NCI-H187 (cell line): ENCODE measurements at regions not wholly inside any gene's neighbourhood (a gene's known extent, or its start where the extent isn't known, plus 50 kb on each side); places are given as distances from the start of the nearest gene placed in this dataset.

ENCODE experiments used
- DNase-seq, 2 experiments: peaks; one replicate each; lab custom pipeline; 2025; lab: John Stamatoyannopoulos, UW

DNA sequence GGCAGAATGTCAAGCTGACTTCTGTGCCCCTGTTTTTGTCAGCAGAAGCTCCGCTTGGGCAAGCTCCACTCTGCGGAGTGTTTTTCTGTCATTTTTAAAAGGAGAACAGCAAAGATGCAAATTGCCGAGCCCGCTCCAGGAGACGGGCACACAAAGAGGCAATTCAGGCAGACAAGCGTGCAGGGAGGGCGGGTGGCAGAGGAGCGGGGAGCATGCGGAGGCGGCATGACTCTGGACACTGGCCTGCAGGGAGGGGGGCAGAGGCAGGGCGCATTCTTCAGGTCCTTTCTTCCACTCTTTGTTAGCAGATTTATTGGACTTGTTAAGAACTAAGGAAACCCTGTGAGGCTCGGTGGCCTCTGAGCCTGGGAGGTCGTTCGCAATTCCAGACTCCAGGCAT is 187.3 kb upstream of the RMST start:
- DNase-seq, result no peak

DNA sequence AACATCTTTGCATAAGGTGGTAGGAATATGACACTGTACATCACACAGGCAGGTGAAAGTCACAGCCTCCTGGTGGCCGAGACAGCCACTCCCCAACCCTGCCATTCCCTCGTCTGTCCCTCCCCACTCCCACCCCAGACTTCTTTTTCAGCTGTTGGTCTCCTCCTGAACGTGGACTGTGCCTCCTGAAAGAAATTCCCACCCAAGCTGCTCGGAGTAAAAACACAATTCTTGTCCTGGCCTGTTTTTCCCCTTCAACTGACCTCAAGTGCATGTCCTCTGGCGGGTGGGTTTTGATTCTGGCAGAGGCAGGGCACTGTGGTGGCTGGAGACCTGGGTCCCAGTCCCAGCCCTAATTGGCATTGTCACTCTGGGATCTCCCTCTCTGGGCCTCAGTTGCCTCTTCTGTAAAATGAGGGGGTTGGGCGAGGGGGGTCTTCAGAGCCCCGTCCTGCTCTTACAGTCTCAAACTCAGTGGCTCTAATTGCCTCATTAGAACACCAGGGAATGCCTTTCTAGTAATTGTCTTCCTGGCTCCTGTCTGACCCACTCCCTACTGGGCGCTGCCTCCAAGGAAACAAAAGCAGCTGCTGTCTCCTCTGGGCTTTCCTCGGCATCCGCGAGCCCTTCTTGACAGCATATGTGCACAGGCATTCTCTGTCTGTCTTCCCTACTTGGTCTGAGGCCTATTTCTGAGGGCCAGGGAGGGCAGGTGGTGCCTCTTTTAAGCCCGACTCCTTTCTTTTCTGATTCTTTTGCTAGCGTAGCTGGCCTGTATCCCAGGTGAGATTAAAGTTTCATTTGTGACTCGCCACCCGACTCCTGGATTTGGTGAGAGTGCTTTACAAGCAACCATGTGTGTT is 186.6 kb upstream of the RMST start:
- DNase-seq, result no peak

DNA sequence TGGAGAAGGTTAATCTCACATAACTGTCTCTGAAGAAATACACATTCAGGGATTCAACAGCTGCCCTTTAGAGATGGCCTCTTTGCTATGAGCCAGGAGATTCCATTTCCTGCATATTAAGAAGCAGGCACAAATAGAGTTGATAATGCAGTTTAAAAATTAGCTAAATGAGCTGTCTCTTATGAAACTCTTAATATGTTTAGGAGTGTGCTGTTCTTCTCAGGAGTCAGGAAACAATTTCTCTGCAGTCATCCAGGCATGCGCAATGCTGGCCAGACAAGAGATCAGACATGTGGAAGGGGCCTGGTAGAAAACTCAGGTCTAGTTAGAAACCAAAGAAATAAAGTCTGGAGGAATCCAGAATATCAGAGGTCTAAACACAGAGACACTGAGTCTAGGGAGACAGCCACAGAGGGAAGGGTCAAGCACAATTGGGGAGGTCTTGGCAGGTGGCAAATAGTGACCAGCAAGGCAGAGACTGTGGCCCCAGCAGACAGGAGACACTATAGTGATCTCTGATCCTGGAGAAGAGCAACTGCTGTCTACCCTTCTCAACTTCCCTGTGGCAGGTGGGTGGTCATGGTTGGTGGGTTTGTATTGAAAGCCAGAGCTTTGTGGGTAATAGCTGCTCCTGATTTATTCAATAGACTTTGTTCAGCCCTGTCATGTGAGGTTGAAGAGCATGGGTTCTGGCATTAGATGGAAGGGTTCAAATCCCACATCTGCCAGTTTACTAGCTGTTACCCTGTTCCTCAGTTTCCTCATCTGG is 185.8 kb upstream of the RMST start:
- DNase-seq, result no peak

DNA sequence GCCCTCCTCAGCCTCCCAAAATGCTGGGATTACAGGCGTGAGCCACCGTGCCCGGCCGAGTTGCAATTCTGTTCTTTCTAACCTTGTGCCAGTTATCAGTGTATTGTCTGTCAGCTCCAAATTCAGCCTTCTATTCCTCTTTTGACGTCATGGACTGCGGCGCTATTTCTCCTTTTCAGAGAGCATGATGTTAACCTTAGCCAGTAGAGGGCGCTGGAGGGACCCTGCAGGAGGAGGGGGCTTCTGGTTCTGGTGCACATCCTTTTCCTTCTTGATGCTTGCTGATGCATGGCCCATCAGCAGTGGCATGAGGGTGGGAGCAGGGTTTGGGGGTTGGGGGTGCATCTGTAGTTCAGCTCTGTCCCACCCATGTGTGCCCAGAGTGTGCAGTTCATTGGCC is 179.3 kb upstream of the RMST start:
- no peak for DNase-seq

DNA sequence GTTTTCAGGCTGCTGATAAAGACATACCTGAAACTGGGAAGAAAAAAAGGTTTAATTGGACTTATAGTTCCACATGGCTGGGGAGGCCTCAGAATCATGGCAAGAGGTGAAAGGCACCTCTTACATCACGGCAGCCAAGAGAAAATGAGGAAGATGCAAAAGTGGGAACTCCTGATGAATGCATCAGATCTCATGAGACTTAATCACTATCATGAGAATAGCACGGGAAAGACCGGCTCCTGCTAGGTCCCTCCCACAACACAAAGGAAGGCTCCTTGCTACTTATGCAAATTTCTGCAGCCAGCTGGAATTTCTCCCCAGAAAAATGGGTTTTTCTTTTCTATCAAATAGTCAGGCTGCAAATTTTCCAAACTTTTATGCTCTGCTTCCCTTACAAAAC is 174.1 kb upstream of the RMST start:
- no peak for DNase-seq

DNA sequence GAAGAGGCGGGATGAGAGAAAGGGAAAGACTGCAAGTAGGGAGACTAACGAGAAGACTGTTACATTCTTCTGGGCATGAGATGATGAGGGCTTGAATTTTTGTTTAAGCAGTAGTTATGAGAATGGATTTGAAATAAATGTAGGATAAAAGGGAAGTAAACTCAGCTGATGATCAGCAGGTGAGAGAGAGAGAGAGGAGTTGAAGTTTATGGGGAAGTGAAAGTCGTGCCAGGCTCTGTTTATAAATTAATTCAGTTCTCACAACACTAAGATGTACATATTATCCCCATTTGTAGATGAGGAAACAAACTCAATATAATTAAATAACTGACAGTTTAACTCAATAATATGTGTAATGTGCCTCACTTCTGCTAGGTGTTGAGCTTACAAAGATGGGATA is 170.0 kb upstream of the RMST start:
- no peak for DNase-seq

DNA sequence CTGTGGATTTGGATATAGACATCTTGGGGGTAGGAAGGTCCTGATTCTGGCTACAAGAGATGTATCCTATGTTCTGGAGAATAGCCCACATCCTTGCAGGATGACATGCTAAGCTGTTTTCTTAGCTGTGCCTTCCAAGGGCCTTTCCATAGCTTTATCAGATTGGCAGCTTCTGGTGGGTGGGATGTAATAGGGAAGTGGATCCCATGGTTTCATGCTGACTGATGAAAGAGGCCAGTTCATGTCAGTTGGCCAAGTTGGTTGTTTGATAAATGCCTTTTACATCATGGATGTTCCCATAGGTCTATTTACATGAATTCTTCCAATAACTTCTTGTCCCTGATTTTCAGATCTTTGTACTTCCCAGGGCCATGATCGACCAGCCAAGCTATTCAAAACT is 169.1 kb upstream of the RMST start:
- DNase-seq, result no peak

DNA sequence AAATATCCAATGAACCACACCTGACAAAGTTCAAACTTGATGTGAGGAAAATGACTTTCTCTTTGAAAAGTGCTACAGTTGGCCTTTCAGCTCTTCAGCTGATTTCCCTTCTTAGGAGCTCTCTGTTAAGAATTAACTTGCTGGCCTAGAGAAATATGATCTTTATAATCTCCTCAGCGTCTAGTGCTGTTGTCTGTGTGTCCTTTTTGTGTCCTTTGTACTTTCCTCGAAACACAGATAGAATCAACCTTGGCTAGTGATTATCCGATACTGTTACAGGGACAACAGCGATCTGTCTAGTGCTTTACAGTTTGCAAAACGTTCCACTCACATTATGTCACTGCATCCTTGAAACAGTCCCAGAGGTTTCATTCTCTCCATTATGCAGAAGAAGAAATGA is 162.8 kb upstream of the RMST start:
- DNase-seq, result no peak

DNA sequence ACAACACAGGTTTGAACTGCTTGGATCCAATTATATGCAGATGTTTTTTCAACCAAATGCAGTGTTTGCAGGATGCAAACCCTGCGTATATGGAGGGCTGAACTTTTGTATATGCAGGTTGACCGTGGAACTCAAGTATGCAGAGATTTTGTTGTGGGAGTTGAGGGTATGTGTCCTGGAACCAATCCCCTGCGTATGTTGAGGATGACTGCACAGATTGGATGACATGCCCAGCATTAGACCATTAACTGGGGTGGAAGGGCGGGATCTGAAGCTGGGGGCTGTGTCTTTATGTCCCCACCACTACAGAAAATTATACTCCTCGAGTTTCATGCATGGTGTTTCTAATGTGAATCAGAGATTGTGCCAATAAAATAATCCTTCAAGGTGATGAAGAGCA is 162.2 kb upstream of the RMST start:
- DNase-seq, result no peak

DNA sequence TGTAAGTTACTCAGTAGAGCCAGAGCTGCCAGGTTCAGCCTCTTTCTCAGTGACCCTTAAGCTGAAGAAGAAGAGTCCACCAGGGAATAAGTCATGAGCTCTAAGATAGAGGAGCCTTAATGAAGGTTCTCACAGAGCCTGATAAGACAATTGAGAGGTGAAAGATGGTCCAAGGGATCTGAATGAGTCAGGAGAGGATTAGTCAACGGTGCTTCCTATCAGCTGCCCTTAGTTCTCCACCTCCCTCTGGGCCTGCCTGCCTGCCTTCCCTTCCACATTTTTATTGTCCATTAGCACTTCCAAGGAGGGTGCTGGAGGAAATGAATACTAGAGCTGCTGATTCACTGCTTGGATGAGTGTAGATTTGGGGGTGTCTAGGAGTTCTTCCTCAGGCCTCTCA is 161.7 kb upstream of the RMST start:
- DNase-seq, result no peak

DNA sequence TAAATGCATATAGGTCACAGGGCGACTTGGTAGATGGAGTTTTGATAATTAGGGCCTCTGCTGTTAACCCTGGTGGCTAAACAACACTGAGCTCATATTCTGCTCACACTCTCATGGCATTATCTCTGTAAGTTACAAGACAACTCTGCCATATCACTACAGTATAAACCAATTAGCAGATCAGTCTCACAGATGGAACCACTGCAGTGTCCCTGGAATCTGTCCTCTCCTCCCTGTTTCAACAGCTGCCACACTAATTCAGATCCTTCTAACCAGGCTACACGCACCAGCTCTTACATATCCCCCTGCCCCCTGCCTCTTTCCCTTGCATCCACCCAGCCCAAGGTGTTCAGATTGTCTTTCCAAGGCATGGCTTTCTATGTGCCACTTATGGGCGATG is 161.0 kb upstream of the RMST start:
- DNase-seq, result no peak

DNA sequence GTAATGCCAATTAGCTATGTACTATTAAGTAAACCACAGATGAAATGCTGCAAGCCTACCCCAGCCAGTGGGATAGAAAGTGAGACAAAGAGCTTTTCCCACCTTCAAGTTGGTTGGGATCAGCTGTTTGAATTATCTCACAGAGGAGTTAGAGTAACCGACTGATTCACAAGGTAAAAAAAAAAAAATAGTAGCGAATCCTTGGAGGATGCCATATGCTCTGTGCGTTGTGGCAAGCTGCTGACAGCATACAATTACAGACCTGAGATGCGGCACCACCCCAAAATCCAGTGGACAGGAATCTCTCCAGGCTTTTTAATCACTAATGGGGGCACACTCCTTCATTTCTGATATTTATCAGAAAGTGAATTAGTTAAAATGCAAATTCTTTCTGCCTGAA is 157.0 kb upstream of the RMST start:
- no peak for DNase-seq

DNA sequence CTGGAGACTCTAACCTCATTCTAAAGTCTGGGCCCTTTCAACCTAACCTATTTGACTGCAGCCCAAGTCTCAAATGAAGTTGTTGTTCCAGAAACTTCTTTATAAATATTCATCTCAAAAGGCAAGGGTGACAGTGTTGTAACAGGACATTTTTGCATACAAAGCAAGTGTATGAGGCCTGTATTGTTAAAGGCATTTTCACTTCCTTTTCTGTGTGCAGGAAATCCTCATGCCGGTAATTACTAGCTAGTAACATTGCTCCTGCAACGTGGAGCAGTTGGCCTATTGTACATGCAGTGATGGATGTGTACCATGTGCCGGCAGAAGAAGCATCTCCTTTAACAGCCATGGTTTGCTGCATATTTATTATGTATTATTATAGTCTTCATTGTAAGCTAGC is 156.5 kb upstream of the RMST start:
- no peak for DNase-seq

DNA sequence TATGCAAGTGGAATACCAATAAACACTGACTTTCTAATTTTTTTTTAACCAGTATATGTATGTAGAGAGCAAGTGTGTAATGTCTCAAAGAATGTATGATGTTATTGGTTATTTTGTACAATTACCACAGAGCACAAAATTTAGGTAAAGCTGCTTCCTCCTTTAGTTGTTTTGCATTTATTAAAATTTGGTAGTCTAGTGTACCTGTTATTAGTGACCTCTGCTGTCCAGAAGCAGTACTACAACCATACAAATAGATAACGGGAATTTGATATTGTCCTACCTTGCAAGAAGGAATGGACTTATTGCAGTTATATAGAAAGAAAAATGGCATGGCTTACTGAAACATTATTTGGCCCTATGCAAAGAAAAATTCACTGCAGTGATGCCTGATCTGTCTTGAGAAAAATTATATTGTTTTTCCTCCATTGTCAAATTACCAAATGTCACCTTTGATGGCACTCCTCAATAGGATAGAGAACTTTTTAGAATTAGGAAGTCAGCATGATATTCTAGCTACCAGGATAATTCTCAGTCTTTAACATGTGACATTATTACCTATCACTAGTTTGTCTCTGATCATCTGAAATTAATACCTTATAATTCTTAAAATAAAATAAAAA is 153.9 kb upstream of the RMST start:
- DNase-seq, result peak; percentile 27 to 55

DNA sequence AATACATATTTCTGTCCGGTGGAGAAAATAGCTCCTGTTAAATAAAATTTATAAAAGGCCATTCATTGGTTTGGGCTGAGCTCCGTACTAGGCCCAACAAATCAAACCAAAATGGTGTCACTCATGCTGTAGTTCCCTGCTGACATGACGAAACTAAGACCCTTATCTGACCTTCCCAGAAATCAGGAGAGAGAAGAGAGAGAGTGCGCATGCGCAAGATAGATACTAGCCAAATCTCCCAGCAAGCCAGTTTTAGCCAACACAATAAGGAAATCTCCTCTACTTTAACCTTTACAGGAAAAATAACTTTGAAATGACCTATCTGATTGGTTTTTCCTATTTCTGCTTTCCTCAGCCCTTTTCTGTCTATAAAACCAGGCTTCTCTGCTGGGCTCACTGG is 152.7 kb upstream of the RMST start:
- DNase-seq, result no peak

DNA sequence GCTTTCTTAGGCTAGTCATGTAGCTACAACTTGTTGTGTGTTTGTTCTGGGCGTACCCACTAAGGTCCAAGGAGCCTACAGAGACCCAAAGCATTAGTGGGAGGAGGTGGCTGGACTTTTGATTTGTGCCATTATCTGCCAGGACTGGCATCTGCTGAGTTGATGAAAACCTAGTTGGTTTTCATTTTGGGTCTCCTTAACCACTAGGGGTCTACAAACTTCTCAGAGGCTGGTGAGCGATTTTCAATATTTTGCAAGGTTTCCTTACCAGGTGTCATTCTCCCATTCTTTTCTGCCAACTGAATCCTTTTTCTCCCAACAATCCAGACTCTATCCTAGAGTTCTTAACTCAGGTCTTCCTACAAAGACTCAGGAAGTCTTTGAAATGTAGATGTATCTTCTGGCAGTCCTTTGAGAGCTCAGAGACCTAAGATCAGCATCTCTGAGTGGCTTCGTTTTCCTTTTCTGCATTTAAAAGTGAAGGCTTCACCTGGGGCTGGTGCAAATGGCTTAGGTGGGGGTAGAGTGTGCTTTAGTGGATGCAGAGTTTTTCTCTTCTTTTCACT is 150.0 kb upstream of the RMST start:
- no peak for DNase-seq

DNA sequence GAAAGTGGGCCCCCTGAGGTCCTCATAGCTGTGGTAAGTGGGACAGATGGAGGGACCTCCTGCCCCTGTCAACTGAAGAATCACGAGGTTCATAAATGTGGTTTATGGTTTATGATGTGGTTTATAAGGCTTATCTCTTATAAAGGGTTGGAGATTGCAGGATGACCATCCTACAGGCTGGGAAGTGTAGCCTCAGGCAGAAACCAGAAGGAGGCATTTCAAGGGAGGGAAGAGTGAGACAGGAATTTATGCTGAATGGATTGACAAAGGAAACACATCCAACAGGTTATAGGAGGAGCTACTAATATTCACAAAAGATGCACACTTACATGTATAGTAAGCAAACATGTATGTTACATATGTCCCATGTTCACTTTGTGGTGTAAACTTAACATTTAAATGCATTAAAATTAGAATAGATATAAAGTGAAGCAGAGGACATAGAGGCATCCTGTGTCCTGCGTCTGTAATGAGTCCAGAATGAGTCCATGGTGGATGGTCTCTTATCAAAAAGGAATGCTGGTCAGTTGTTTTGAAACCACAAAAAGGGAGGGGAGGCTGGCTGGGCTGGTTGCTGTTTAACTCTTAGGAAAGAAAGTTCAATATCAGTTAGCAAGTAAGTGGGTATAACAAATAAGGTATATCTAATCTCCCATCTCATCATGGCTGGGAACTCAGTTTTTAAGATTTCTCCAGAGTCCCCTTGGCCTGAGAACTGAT is 149.0 kb upstream of the RMST start:
- no peak for DNase-seq

DNA sequence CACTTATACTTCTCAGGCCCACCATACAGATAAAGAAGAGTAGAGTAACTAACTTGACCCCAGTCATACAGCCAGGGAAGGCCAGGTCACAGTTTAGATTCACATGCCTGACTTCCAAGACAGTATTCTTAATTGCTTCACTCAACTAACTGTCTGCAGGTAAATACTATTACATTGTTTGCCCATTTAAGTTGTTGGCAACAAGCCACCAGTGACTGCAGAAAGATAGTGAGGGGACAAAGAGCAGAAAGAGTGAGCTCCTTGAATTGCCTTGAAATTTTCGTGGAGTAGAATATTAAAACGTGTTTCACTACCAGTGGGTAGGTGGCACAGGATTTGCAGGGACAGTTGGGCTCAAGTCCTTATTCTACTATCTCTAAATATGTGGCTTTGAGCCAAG is 146.3 kb upstream of the RMST start:
- no peak for DNase-seq

DNA sequence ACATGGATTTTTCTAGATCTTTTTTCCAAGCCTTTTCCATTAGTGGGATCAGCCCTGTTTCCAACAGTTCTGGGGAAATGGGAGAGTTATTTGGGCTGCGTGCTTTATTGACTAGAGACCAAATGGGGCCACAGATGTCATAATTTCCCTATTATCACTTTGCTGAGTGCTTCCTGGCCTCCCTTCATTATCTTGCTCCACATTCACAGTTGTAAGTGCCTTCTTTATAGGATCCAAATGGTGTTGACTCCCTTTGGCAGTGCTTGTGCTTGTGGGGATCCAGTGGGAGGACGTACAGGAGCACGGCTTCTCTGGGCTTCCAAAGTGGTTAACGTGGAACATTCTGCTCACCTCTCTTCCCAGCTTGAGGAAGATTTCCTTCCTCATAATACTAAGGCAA is 141.0 kb upstream of the RMST start:
- no peak for DNase-seq

DNA sequence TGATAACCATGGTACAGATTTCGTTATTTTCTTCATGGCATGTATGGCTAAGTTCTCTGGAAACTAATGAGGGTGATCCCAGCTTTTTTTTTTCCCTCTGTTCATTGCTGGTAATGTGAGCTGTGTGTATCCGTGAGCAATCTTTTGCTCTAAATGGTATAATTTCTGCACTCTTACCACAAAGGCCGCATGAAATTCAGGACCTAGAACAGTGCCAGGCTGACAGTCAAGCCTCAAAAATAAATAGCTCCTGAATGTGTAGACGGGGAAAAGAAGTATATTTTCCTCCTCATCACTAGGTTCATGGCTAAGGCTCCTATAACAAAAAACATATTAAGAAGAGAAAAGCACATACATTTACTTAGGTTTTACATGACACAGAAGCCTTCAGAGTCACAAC is 140.2 kb upstream of the RMST start:
- no peak for DNase-seq

DNA sequence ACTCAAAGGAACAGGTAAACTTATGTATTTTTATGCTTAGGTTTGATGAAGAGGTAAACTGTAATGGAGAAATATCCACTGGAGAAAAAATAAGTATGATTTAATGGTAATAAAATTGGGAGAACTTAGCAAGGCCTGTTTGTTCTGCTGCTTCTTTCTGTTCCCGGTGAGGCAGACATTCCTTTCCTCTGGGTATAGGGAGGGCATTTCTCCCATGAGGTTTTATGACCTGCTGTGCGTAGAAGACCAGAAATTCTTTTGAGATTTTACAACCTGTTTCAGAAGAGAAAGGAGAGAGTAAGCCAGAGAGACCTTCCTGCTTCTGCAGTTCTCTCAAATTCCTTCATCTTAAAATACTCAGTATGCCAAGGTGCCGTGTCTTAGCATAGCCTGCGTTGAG is 139.4 kb upstream of the RMST start:
- DNase-seq, result no peak

DNA sequence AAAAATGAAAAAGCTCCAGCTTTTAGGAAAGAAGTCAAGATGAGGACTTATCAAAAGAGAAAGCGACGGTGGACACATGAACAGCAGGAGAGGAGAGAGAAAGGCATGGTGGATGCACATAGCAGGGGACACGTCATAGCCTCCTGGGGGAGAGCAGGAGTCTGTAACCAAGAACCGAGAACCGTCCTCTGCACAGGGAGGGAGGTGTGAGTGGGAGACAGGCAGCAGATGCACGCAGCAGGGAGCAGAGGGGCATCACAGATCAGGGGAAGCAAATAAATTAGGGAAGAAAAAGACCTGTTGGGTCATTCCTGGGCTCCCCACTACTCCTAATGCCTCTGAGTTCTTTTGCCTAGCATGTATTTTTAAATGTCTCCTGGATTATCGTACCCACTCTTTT is 138.1 kb upstream of the RMST start:
- no peak for DNase-seq
